Stomach smooth muscle (tissue), 2 donors: ENCODE measurements at regions not wholly inside any gene's neighbourhood (a gene's known extent, or its start where the extent isn't known, plus 50 kb on each side); places are given as distances from the start of the nearest gene placed in this dataset.
"Not testable (repeated sequence)": the region's sequence is repeated elsewhere in the genome, so short reads cannot be mapped to it uniquely, and the experiment has no call there.

ENCODE experiments used
- H3K27ac ChIP-seq: one replicate; pipeline ENCODE4 v1.7.0; 2013; ENCODE audit warnings: mild to moderate bottlenecking, low read length, inconsistent platforms
- H3K27me3 ChIP-seq, 2 donors: one replicate each; pipeline ENCODE4 v1.7.0; 2013; ENCODE audit warnings: low read length in 2 of 2; ENCODE audit not compliant: insufficient read depth in 2 of 2, control insufficient read depth in 1 of 2
- H3K36me3 ChIP-seq, 2 donors: one replicate each; pipeline ENCODE4 v1.7.0; 2013; ENCODE audit warnings: low read length in 2 of 2; ENCODE audit not compliant: control insufficient read depth in 2 of 2, insufficient read depth in 2 of 2
- H3K4me1 ChIP-seq: one replicate; pipeline ENCODE4 v1.7.0; 2013; ENCODE audit warnings: low read length; ENCODE audit not compliant: control insufficient read depth, insufficient read depth
- H3K4me3 ChIP-seq, 2 donors: one replicate each; pipeline ENCODE4 v1.7.0; 2013; ENCODE audit warnings: low read length in 2 of 2
- H3K9ac ChIP-seq, 2 donors: one replicate each; pipeline ENCODE4 v1.7.0; 2013; ENCODE audit warnings: low read length in 2 of 2, mild to moderate bottlenecking in 1 of 2
- H3K9me3 ChIP-seq, 2 donors: one replicate each; pipeline ENCODE4 v1.7.0; 2013; ENCODE audit warnings: low read length in 2 of 2; ENCODE audit not compliant: control insufficient read depth in 2 of 2
- donor health status: healthy.
- donor health status: Pancreatic carcinoma.

DNA sequence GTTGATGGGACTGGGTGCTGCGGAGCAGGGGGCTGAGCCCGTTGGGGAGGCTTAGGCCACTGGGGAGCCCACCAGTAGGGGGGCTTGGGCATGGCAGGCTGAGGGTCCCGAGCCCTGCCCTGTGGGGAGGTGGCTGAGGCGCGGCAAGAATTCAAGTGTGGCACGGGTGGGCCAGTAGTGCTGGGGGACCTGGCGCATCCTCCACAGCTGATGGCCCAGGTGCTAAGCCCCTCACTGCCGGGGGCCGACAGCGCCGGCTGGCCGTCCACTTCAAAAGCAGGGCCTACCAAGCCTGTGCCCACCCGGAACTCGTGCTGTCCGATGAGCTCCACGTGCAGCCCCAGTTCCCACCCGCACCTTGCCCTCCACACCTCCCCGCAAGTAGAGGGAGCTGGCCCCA is 917.5 kb downstream of the TAF11L14 start:
- Histone ChIP-seq H3K27ac (no peak overlapping the region), H3K4me3 (no peak overlapping the region), H3K36me3 (no peaks in the 10 kb centered on the region), H3K27me3 (no peaks in the 10 kb centered on the region), H3K9ac (no peak overlapping the region), H3K9me3 (no peaks in the 10 kb centered on the region), H3K4me1 (no peaks in the 10 kb centered on the region)

DNA sequence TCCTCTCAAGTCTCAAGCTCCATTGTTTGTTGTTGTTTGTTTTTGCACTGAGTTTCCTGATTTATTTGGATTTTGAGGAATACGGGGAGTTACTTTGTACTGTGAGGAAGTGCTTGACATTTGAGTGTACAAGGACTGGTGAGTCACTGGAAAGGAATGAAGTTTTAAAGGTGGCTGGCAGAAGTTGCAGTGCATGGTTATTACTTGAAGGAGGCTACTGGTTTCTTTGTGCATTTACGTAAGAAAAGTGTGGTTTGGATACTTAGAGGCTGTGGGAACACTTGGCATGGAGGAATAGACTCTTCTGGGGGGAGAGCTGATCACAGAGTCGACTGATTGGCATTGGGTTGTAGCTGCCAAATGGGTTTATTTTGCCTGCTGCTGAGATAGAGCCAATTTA is 919.0 kb downstream of the TAF11L14 start:
- Histone ChIP-seq H3K27me3 (no peaks in the 10 kb centered on the region), H3K27ac (no peak overlapping the region), H3K36me3 (no peaks in the 10 kb centered on the region), H3K9me3 (no peaks in the 10 kb centered on the region), H3K4me3 (no peak overlapping the region), H3K4me1 (no peaks in the 10 kb centered on the region), H3K9ac (no peak overlapping the region)

DNA sequence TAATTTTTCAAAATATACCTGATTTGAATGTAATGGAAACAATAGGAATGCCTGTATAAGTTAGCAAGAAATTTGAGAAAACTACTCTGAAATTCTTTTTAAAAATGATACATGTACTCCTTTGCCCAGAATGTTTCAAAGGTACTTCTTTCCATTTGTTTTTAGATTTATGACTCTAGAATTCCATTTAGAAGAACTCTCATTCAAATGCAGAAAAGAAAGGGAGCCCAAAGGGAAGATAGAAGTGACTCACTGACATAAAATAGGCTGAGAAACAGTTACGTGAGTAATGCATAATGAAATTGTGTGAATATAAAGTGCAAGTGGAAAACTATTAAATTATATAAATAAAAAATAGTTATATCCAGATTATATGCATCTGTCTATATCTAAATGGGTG is 926.3 kb downstream of the TAF11L14 start:
- H3K27ac ChIP-seq = no peak overlapping the region
- H3K36me3 ChIP-seq = no peaks in the 10 kb centered on the region
- no peaks in the 10 kb centered on the region for H3K9me3 ChIP-seq
- no peak overlapping the region for H3K4me3 ChIP-seq
- H3K27me3 ChIP-seq = no peaks in the 10 kb centered on the region
- no peak overlapping the region for H3K9ac ChIP-seq
- no peaks in the 10 kb centered on the region for H3K4me1 ChIP-seq

DNA sequence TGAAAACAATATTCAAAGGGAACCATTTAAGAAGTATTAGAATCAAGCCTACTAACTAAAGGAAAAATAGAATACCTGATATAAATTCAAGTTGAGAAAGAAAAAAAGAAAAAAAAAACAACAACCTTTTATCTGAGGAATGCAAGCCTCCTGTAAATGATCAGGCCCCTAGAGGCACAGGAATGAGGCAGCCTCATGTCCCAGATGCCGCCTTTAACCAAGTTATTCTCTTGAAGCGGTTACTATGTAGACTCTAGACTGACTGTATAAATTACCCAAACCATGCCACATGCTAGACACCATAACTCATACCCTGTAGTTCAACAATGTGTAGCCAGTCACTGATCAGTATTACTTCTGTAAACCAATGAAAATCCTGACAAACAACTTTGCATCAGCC is 929.6 kb downstream of the TAF11L14 start:
- no peak overlapping the region for H3K4me3 ChIP-seq
- H3K9ac ChIP-seq = no peak overlapping the region
- no peak overlapping the region for H3K27ac ChIP-seq
- no peaks in the 10 kb centered on the region for H3K27me3 ChIP-seq
- H3K9me3 ChIP-seq = no peaks in the 10 kb centered on the region
- no peaks in the 10 kb centered on the region for H3K36me3 ChIP-seq
- no peaks in the 10 kb centered on the region for H3K4me1 ChIP-seq

DNA sequence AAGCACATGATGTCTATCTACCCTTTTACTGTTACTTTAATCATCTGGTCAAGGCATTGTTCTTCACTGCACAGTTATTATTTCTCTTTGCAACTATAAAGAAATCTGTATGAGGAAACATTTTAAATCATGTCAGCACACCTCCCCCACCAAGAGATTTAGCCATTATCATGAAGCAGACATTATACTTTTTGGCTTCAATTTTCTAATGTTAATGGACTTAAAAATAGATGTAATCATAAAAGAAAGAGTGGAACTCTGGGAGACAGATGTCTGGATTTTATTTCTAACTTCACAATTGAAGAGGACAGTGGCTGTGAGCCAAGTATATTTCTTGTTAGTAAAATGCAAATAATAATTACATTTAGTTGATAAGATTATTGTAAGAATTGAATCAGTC is 932.4 kb downstream of the TAF11L14 start:
- Histone ChIP-seq H3K9me3 (no peaks in the 10 kb centered on the region), H3K4me1 (no peaks in the 10 kb centered on the region), H3K9ac (no peak overlapping the region), H3K36me3 (no peaks in the 10 kb centered on the region), H3K27ac (no peak overlapping the region), H3K4me3 (no peak overlapping the region), H3K27me3 (no peaks in the 10 kb centered on the region)

DNA sequence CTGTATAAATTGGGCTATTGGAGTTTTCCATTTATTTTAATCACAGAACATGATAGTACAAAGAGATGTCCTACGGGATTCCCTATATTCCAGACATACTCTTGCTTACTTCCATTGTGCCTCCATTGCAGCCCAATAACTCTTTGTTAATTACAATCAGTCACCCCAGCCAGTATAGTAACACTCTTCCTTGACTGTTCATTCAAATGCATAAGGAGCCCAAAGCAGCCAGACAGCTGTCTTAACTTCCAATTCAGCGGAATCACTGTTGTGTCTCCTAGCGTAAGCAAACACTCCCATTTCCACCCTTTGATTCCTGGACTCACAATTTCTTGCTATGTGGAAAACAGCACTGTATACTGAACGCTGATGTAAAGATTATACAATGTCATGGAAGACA is 942.3 kb downstream of the TAF11L14 start:
- H3K27ac ChIP-seq = no peak overlapping the region
- no peaks in the 10 kb centered on the region for H3K36me3 ChIP-seq
- H3K27me3 ChIP-seq = no peaks in the 10 kb centered on the region
- H3K9me3 ChIP-seq = no peaks in the 10 kb centered on the region
- no peaks in the 10 kb centered on the region for H3K4me1 ChIP-seq
- H3K9ac ChIP-seq = no peak overlapping the region
- H3K4me3 ChIP-seq = no peak overlapping the region

DNA sequence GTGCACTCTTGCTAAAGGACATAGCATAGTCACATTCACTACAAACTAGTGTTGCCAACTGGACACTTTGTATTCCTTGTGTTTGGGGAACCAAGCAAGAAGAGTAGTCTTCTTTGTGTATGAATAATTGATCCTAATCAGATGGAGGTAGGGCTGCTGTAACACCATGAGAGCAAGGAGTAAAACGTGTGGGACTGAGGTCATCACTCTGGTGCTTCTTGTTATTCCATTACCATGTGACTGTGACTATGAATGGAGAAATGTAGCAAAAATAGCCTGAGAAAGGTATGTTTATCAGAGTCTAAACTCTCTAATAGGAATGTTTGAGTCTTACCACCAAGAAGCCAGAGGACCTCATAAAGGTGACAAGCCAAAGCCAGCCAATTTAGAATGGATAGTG is 966.9 kb downstream of the TAF11L14 start:
- H3K9ac ChIP-seq = no peak overlapping the region
- H3K36me3 ChIP-seq = no peaks in the 10 kb centered on the region
- no peaks in the 10 kb centered on the region for H3K9me3 ChIP-seq
- no peaks in the 10 kb centered on the region for H3K4me1 ChIP-seq
- no peak overlapping the region for H3K27ac ChIP-seq
- H3K27me3 ChIP-seq = no peaks in the 10 kb centered on the region
- no peak overlapping the region for H3K4me3 ChIP-seq

DNA sequence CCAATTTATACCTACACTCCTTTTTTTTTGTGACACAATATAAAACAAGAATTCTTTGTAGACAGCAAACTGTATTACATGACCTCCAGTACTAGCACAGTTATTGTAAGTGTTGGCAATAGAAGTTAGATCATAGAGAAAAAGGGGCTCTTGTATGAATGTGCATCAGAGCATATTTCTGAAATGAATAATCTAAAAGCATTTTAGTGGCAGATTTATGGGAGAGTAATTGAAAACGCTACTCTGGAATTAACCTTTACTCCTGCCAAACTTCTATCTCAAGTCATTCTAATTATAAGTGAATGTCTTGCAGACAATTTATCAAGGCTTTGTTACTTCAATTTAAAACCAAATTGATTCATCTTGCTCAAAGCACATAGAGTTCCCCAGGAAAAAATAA is 968.1 kb downstream of the TAF11L14 start:
- Histone ChIP-seq H3K4me1 (no peaks in the 10 kb centered on the region), H3K9ac (no peak overlapping the region), H3K9me3 (no peaks in the 10 kb centered on the region), H3K27ac (no peak overlapping the region), H3K36me3 (no peaks in the 10 kb centered on the region), H3K4me3 (no peak overlapping the region), H3K27me3 (no peaks in the 10 kb centered on the region)

DNA sequence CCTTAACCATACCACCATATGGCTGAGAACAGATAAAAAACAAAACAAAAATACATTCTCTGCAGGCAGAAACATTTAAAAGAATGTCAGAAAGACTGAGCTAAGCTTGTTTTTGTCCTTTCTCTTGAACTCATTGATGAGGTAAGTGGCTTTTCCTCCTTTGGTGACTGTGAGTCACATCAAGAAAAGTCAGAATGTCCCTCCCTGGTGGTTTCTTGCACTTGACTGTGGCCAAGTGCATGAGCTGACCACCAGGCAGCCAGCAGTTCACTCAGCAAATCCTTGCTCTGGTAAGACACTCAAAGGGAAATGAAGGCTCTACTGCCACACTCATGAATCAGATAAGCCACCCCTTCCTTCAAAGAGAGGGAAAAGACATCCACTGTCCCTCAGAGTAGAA is 970.9 kb downstream of the TAF11L14 start:
- Histone ChIP-seq H3K27me3 (no peaks in the 10 kb centered on the region), H3K9me3 (no peaks in the 10 kb centered on the region), H3K4me1 (no peaks in the 10 kb centered on the region), H3K9ac (no peak overlapping the region), H3K27ac (no peak overlapping the region), H3K4me3 (no peak overlapping the region), H3K36me3 (no peaks in the 10 kb centered on the region)

DNA sequence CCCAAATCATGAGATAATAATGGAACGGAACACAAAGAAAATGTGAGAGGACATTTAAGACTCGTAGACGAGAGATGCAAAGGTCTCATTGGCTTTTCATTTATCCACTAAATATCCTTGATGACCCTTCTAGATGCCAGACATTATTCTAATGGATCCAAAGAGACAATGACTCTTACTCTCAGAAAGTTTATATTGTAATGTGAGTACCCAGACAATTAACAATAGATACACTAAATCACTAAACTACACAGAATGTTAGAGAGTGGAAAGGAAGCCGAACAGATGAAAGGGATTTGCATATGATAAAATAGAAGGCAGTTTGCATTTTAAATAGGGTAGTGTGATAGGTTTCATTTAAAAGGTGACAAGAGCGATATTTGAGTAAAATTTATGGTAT is 973.3 kb downstream of the TAF11L14 start:
- no peaks in the 10 kb centered on the region for H3K9me3 ChIP-seq

DNA sequence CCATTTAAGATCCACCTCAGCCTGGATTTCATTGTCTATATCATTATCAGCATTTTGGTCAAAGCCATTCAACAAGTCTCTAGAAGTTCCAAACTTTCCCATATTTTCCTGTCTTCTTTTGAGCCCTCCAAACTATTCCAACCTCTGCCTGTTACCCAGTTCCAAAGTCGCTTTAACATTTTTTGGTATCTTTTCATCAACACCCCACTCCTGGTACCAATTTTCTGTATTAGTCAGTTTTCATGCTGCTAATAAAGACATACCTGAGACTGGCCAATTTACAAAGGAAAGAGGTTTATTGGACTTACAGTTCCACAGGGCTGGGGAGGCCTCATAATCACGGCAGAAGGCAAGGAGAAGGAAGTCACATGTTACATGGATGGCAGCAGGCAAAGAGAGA is 982.9 kb downstream of the TAF11L14 start:
- not testable (repeated sequence) for H3K9ac ChIP-seq, H3K4me3 ChIP-seq, H3K36me3 ChIP-seq, H3K27ac ChIP-seq, H3K9me3 ChIP-seq, H3K4me1 ChIP-seq, H3K27me3 ChIP-seq

More for the DNA sequence above, 973.3 kb downstream of the TAF11L14 start:
- H3K27me3 ChIP-seq = no peaks in the 10 kb centered on the region
- H3K4me3 ChIP-seq = no peak overlapping the region
- no peak overlapping the region for H3K9ac ChIP-seq
- H3K27ac ChIP-seq = no peak overlapping the region
- H3K36me3 ChIP-seq = no peaks in the 10 kb centered on the region
- H3K4me1 ChIP-seq = no peaks in the 10 kb centered on the region
